IPS-15b (cell line): ENCODE measurements at regions not wholly inside any gene's neighbourhood (a gene's known extent, or its start where the extent isn't known, plus 50 kb on each side); places are given as distances from the start of the nearest gene placed in this dataset.
"Not testable (repeated sequence)": the region's sequence is repeated elsewhere in the genome, so short reads cannot be mapped to it uniquely, and the experiment has no call there.

ENCODE experiments used
- H3K27me3 ChIP-seq: one replicate; pipeline ENCODE4 v1.6.1; 2013; ENCODE audit warnings: low read length; ENCODE audit not compliant: control insufficient read depth, insufficient read depth
- H3K36me3 ChIP-seq: one replicate; pipeline ENCODE4 v1.6.1; 2013; ENCODE audit warnings: low read length; ENCODE audit not compliant: control insufficient read depth, insufficient read depth
- H3K4me1 ChIP-seq: one replicate; pipeline ENCODE4 v1.6.1; 2013; ENCODE audit warnings: mild to moderate bottlenecking, low read length; ENCODE audit not compliant: control insufficient read depth, insufficient read depth
- H3K4me3 ChIP-seq: one replicate; pipeline ENCODE4 v1.5.1; 2013; ENCODE audit warnings: low read depth, low read length
- H3K9ac ChIP-seq: one replicate; pipeline ENCODE4 v1.6.1; 2013; ENCODE audit warnings: low read depth, mild to moderate bottlenecking, low read length
- H3K9me3 ChIP-seq: one replicate; pipeline ENCODE4 v1.6.1; 2013; ENCODE audit warnings: mild to moderate bottlenecking, low read length; ENCODE audit not compliant: control insufficient read depth, insufficient read depth

DNA sequence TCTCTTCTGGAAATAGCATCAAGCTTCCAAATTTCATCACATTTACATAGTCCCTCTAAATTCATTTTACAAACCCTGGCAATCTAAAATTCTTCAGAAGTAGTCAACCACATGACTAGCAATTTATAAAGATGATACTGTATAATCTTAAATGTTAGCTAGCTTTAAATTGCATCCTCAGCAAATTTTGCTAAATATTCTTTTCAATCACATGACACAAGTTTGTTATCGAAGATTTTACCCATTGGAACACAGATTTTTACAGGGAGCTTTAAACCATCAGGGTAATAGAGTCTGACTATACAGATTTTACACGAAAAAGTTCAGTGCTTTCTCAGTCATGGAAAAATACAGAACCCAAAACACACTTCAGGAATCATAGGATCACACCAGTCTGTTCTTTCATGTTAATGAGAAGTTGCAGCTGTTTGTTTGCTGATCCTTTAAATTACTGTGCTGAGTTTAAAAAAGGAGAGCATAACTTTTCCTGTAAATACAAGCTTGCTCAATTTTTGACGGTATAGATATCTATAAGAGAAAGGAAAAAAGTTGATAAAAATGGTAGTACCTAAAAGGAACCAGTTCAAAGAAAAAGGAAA lies 445.8 kb upstream of the ADGRB3 start:
- Histone ChIP-seq H3K9me3 (no peaks in the 10 kb centered on the region), H3K4me3 (no peak overlapping the region), H3K36me3 (no peaks in the 10 kb centered on the region), H3K4me1 (no peaks in the 10 kb centered on the region), H3K9ac (no peak overlapping the region), H3K27me3 (peaks cover 2% of the 10 kb centered on the region)

DNA sequence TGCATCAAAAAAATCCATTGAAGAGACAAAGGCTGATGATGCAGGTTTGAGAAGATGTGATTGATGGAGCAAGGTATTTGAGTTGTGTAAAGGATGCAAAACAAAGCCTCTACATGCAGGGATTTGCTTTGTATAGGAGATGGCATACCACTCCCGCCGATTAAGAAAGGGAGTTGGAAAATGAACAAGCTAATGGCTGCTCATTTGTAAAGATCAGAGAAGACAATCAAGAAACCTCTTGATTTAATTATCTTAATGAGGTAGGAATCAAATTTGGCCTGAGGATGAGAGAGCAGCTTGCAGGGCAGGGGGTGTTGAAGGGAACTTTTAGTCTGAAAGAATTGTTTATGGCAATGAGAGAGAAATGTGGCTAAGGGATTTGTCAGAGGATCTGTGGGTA lies 448.2 kb upstream of the ADGRB3 start:
- Histone ChIP-seq H3K36me3 (no peaks in the 10 kb centered on the region), H3K27me3 (peaks cover 25% of the 10 kb centered on the region), H3K4me3 (no peak overlapping the region), H3K9ac (no peak overlapping the region), H3K4me1 (peaks cover 12% of the 10 kb centered on the region), H3K9me3 (no peaks in the 10 kb centered on the region)

DNA sequence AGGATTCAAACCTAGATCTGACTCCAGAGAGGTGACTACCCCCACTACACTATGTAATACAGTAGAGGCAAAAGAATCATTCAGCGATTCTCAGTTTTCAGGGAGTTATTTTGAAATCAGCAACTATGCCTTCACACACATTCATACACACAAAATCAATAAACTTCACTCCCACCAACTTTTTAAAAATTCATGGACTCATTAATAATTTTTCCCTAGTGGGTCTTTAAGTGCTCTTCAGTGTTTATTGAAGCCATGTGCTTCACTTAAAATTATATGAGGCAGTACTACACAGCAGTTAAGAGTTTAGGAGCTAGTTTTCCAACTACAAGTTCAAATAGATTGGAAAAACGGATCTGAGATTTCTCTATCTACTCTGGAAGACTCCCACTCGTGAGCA lies 452.7 kb upstream of the ADGRB3 start:
- Histone ChIP-seq H3K9ac (no peak overlapping the region), H3K4me3 (no peak overlapping the region), H3K36me3 (no peaks in the 10 kb centered on the region), H3K27me3 (peaks cover 59% of the 10 kb centered on the region), H3K9me3 (peaks cover 7% of the 10 kb centered on the region), H3K4me1 (peaks cover 15% of the 10 kb centered on the region)

DNA sequence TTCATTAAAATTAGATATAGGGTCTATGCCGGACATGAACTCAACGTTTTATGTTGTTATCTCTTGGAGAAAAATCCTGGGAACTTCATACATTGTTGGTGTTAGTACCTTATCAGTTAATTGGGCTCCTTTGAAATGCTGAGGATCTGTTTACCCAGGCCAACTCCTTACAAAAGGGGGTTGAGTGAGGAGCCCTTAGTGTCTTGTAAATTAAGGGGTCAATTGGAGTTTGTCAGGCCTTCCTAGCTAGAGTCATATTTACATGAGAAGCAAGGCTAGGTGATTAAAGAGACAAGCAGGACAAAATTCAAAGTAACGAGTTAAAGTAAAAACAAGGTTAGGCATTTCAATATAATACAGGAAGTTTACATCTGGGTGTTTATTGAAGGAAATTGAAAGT lies 454.1 kb upstream of the ADGRB3 start:
- H3K9me3 ChIP-seq, H3K9ac ChIP-seq, H3K36me3 ChIP-seq, H3K4me3 ChIP-seq: not testable (repeated sequence)
- H3K4me1 ChIP-seq, result peaks cover 15% of the 10 kb centered on the region
- H3K27me3 ChIP-seq, result peaks cover 59% of the 10 kb centered on the region

DNA sequence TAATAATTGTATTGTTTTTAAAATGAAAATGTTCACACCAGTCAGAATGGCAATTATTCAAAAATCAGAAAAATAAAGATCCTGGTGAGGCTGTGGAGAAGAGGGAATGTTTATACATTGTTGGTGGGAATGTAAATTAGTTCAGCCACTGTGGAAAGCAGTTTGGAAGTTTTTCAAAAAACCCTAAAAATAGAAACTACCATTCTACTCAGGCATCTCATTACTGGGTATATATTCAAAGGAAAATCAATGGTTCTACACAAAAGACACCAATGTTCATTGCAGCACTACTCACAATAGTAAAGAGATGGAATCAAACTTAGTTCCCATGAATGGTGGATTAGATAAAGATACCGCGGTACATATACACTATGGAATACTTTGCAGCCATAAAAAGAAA lies 461.5 kb upstream of the ADGRB3 start:
- no peaks in the 10 kb centered on the region for H3K36me3 ChIP-seq
- peaks cover 10% of the 10 kb centered on the region for H3K27me3 ChIP-seq
- no peak overlapping the region for H3K4me3 ChIP-seq
- H3K4me1 ChIP-seq, result no peaks in the 10 kb centered on the region
- H3K9me3 ChIP-seq, result no peaks in the 10 kb centered on the region
- H3K9ac ChIP-seq, result no peak overlapping the region

DNA sequence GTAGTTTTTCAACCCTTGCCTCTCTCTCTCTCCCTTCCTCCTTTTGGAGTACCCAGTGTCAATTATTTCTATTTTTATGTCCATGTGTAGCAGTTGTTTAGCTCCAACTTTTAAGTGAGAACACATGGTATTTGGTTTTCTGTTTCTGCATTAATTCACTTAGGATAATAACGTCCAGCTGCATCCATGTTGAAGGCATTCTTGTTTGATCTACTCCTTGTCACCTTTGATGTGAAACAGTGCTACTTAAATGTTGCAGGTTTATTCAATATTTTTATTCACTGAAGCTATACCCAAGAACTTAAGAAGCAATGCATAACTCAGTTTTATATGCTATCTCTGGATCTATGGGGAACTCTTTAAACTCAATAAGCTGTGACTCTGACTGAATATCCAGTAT lies 465.2 kb upstream of the ADGRB3 start:
- Histone ChIP-seq H3K27me3 (no peaks in the 10 kb centered on the region), H3K4me3 (no peak overlapping the region), H3K36me3 (no peaks in the 10 kb centered on the region), H3K9me3 (no peaks in the 10 kb centered on the region), H3K9ac (no peak overlapping the region), H3K4me1 (no peaks in the 10 kb centered on the region)

DNA sequence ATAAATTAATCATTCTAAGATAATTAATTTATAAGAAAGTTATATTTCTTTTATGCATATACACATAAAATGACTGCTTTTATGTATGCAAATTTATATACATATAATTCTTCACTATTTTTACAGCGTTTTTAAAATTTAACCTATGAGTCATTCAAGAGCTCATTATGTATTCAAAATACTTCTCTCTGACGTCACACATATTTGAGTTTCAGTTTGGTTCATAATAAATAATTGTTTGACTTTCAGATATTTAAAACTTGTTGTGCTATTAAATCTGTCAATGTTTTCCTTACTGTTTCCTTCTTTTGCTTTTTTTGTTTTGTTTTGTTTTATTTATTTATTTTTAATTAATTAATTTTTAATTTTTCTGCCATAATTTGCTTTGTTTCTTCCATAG lies 467.5 kb upstream of the ADGRB3 start:
- H3K9me3 ChIP-seq, result no peaks in the 10 kb centered on the region
- H3K27me3 ChIP-seq, result no peaks in the 10 kb centered on the region
- no peak overlapping the region for H3K9ac ChIP-seq
- no peaks in the 10 kb centered on the region for H3K36me3 ChIP-seq
- no peaks in the 10 kb centered on the region for H3K4me1 ChIP-seq
- H3K4me3 ChIP-seq, result no peak overlapping the region

DNA sequence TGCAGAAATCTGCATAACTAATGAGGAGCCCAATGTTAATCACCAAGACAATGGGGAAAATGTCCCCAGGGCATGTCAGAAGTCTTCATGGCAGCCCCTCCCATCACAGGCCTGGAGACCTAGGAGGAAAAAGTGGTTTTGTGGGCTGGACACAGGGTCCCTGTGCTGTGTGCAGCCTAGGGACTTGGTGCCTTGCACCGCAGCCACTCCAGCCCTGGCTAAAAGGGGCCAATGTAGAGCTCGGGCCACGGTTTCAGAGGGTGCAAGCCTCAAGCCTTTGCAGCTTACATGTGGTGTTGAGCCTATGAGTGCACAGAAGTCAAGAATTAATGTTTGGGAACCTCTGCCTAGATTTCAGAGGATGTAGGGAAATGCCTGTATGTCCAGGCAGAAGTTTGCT lies 474.3 kb upstream of the ADGRB3 start:
- H3K4me1 ChIP-seq, H3K9me3 ChIP-seq, H3K36me3 ChIP-seq, H3K4me3 ChIP-seq, H3K9ac ChIP-seq, H3K27me3 ChIP-seq: not testable (repeated sequence)

DNA sequence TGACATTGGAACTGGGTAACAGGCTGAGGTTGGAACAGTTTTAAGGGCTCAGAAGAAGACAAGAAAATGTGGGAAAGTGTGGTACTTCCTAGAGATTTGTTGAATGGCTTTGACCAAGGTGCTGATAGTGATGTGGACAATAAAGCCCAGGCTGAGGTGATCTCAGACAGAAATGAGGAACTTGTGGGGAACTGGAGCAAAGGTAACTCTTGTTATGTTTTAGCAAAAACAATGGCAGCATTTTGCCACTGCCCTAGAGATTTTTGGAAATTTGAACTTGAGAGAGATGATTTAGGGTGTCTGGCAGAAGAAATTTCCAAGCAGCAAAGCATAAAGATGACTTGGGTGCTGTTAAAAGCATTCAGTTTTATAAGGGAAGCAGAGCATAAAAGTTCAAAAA lies 474.7 kb upstream of the ADGRB3 start:
- no peaks in the 10 kb centered on the region for H3K36me3 ChIP-seq
- no peaks in the 10 kb centered on the region for H3K27me3 ChIP-seq
- H3K4me1 ChIP-seq, result no peaks in the 10 kb centered on the region
- no peaks in the 10 kb centered on the region for H3K9me3 ChIP-seq
- H3K9ac ChIP-seq, result no peak overlapping the region
- no peak overlapping the region for H3K4me3 ChIP-seq

DNA sequence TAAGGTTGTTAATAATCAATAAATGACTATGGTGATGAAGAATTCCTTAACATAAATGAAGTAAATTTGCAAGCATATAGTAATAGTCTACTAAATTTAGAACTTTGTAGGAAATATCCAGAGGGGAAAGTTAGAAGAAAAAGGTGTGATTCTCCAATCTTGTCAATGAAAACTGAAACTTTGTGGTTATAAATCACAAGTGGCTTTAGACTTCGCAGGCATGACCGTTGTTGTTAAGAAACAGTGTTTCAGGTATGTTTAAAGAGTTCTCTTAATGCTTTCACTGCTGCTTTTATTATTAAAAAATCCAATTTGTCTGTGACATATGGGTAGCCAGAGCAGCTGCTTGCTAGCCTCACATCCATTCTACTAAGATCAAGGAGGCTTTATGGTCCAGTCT lies 475.6 kb upstream of the ADGRB3 start:
- Histone ChIP-seq H3K36me3 (no peaks in the 10 kb centered on the region), H3K9me3 (no peaks in the 10 kb centered on the region), H3K27me3 (no peaks in the 10 kb centered on the region), H3K4me1 (no peaks in the 10 kb centered on the region), H3K4me3 (no peak overlapping the region), H3K9ac (no peak overlapping the region)

DNA sequence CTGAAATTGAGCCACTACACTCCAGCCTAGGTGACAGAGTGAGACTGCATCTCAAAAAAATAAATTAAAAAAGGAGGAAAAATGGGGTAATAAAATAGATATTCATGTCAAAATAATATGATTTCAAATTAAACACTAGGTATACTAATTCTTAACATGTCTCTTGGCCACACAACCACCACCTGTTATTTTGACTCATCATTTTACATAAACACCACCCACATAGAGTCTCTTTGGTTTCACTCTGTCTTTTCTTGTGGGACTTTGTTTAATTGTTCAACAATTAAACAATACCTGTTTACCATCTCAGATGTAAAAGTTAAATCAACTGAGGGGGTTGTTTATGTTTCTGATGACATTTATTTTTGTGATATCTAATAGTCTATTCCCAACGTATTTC lies 476.8 kb upstream of the ADGRB3 start:
- no peaks in the 10 kb centered on the region for H3K9me3 ChIP-seq
- no peaks in the 10 kb centered on the region for H3K36me3 ChIP-seq
- no peak overlapping the region for H3K9ac ChIP-seq
- no peak overlapping the region for H3K4me3 ChIP-seq
- H3K27me3 ChIP-seq, result no peaks in the 10 kb centered on the region
- H3K4me1 ChIP-seq, result no peaks in the 10 kb centered on the region

DNA sequence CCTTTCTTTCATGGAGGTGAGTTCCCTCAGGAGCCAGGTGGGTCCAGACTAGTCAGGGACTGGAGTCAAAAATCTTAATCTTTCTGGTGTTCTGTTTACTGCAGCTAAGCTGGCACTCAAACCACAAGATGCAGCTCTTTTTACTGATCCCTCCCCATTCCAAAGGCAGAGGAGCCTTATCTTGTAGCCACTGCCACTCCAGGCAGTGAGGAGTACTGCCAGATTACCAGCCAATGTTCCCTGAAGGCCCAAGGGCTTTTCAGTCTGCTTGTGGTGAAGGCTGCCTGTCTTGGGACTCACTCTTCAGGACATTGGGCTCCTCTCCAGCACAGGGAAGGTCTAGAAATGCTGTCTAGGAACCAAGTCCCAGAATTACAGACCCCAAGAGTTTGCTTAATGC lies 490.4 kb upstream of the ADGRB3 start:
- Histone ChIP-seq H3K4me3 (no peak overlapping the region), H3K4me1 (peaks cover 3% of the 10 kb centered on the region), H3K27me3 (no peaks in the 10 kb centered on the region), H3K9ac (no peak overlapping the region), H3K9me3 (peaks cover 2% of the 10 kb centered on the region), H3K36me3 (no peaks in the 10 kb centered on the region)

DNA sequence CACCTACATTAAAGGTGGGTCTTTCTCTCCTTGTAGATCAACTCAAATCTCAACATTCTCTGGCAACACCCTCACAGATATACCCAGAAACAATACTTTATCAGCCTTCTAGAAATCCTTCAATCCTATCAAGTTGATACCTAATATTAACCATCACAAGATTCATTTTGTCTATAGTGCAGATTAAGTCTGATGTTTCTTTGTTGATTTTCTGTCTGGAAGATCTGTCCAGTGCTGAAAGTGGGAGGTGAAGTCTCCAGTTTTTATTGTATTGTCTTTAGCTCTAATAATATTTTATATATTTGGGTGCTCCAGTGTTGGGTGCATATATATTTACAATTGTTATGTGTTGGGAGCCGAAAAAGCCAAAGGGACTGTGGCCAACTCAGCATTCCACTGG lies 493.9 kb upstream of the ADGRB3 start:
- Histone ChIP-seq H3K4me1 (peaks cover 10% of the 10 kb centered on the region), H3K9me3 (peaks cover 2% of the 10 kb centered on the region), H3K4me3 (no peak overlapping the region), H3K9ac (no peak overlapping the region), H3K36me3 (no peaks in the 10 kb centered on the region), H3K27me3 (no peaks in the 10 kb centered on the region)
